ENCODE measurements at regions not wholly inside any gene's neighbourhood (a gene's known extent, or its start where the extent isn't known, plus 50 kb on each side); places are given as distances from the start of the nearest gene placed in this dataset.
"Not testable (repeated sequence)": the region's sequence is repeated elsewhere in the genome, so short reads cannot be mapped to it uniquely, and the experiment has no call there.

GRCh38 chr16:47928008-47928407 lies 227.8 kb downstream of the ABCC12 start:
- H3K36me3 Mint-ChIP-seq, result no peaks in the 10 kb centered on the region
- H3K27me3 Mint-ChIP-seq, result peaks cover 3% of the 10 kb centered on the region
- no peak overlapping the region for H3K4me3 Mint-ChIP-seq
- H3K9me3 Mint-ChIP-seq, result peaks cover 5% of the 10 kb centered on the region
- no peaks in the 10 kb centered on the region for H3K4me1 Mint-ChIP-seq
- no peak overlapping the region for H3K27ac Mint-ChIP-seq

DNA sequence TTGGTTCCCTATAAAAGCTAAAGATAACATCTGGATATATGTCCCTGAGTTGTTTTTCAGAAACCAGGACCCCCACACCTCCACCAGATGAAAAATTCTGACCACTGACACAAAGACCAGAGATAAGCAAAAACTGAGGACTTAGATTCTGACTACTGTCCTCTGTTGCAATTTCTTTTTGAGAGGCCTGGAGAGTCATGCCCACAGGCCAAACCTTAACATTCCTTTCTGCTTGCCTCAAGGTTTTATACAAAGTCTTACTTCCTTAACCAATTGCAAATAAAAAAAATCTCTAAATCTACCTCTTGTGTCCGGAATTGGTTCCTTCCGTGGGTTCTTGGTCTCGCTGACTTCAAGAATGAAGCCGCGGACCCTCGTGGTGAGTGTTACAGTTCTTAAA lies 228.5 kb downstream of the ABCC12 start:
- Mint-ChIP-seq H3K4me3 (no peak overlapping the region), H3K9me3 (peaks cover 5% of the 10 kb centered on the region), H3K27ac (no peak overlapping the region), H3K36me3 (no peaks in the 10 kb centered on the region), H3K27me3 (peaks cover 3% of the 10 kb centered on the region), H3K4me1 (no peaks in the 10 kb centered on the region)

DNA sequence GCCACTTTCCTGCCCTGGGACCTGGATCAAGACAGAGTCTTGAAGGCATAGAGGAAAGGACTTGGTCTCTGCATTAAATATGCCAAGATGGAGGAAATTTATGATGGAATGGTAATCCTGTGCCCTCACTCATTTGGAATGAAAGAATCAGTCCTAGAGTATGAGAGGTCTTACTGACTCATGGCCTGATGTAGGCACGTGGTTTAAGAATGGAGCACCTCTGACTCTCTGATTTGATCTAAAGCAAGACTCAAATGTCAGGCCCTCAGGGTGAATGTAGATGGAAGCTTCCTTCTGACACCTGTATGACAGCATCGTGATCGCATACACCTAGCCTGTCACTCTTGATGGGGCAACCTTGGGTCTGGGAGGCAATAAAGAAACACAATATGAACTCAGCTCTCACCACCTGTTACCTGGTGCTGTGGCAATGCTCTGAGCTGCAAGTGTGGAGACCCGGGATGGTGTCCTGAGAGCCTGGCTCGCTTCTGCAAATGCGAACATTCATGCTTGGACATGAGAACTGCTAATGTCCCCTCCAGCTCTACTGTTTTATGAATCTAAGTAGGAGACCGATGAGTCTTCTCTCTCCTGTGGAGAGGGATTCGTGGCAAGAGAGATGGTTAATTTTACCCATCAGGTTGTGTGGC lies 229.9 kb downstream of the ABCC12 start:
- peaks cover 3% of the 10 kb centered on the region for H3K9me3 Mint-ChIP-seq
- H3K27ac Mint-ChIP-seq, result no peak overlapping the region
- H3K27me3 Mint-ChIP-seq, result peaks cover 3% of the 10 kb centered on the region
- H3K4me1 Mint-ChIP-seq, result no peaks in the 10 kb centered on the region
- no peak overlapping the region for H3K4me3 Mint-ChIP-seq
- no peaks in the 10 kb centered on the region for H3K36me3 Mint-ChIP-seq

DNA sequence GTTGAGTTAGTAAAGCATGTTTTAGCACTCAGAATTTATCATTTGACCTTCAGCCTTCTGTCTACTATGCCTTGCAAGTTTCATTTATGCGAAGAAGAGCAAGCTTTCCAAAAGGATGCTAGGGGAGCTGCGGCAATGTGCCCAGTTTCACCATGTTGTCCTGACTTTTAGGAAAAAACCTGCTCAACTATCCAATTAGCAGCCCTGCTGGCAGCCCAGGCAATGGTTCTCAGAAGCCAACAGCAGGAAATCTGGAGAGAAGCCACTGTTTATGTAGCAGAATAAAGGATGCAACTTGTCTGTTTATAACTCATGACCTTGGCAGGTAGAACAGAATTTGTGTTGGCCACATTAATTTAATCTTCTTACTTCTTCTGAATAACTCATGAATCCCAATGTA lies 230.8 kb downstream of the ABCC12 start:
- Mint-ChIP-seq H3K9me3 (no peaks in the 10 kb centered on the region), H3K27me3 (peaks cover 2% of the 10 kb centered on the region), H3K4me3 (no peak overlapping the region), H3K4me1 (no peaks in the 10 kb centered on the region), H3K36me3 (no peaks in the 10 kb centered on the region), H3K27ac (no peak overlapping the region)

- no peak overlapping the region for H3K4me3 Mint-ChIP-seq
- H3K27ac Mint-ChIP-seq, result no peak overlapping the region
- no peaks in the 10 kb centered on the region for H3K4me1 Mint-ChIP-seq
- peaks cover 2% of the 10 kb centered on the region for H3K27me3 Mint-ChIP-seq
- no peaks in the 10 kb centered on the region for H3K36me3 Mint-ChIP-seq
- H3K9me3 Mint-ChIP-seq, result no peaks in the 10 kb centered on the region
Observed at GRCh38 chr16:47921535-47921934, 234.3 kb downstream of the ABCC12 start.

DNA sequence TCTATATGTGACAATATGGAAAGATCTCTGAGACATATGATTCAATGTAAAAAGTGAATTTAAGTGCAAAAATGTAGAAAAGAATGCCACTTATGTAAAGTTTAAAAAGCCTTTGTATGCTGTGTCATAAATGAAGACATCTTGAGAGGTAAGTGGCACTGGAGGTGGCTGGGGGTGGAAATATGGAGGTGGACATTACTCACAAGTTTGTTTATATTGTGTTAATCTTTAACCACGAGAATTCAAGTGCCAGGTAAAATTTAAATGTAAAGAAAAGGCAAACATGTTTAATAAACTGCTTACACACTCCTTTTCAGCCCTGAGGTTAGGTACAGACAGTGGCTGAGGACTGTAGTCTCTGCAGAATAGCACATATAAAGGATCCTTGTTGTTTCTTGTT lies 235.1 kb downstream of the ABCC12 start:
- H3K4me1 Mint-ChIP-seq, result no peaks in the 10 kb centered on the region
- no peak overlapping the region for H3K27ac Mint-ChIP-seq
- no peak overlapping the region for H3K4me3 Mint-ChIP-seq
- H3K9me3 Mint-ChIP-seq, result no peaks in the 10 kb centered on the region
- H3K36me3 Mint-ChIP-seq, result no peaks in the 10 kb centered on the region
- H3K27me3 Mint-ChIP-seq, result peaks cover 2% of the 10 kb centered on the region

GRCh38 chr16:47917118-47917517 lies 238.7 kb downstream of the ABCC12 start:
- H3K27ac Mint-ChIP-seq, result no peak overlapping the region
- no peak overlapping the region for H3K4me3 Mint-ChIP-seq
- no peaks in the 10 kb centered on the region for H3K9me3 Mint-ChIP-seq
- no peaks in the 10 kb centered on the region for H3K4me1 Mint-ChIP-seq
- no peaks in the 10 kb centered on the region for H3K36me3 Mint-ChIP-seq
- peaks cover 2% of the 10 kb centered on the region for H3K27me3 Mint-ChIP-seq

DNA sequence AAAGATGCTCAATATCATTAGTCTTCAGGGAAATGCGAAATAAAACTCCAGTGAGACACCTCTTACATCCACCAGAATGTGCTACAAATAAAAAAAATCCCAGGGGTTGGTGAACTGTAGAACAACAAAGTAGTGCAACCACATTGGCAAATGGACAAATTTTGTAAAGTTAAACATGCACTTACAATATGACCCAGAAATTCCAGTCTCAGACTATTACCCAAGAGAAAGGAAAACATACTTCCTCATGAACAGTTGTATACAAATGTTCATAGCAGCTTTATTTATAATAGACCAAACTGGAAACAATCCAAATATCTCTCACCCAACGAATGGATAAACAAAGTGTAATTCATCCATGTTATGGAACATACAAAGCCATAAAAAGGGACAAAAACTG lies 239.5 kb downstream of the ABCC12 start:
- Mint-ChIP-seq H3K36me3 (no peaks in the 10 kb centered on the region), H3K27ac (no peak overlapping the region), H3K4me3 (no peak overlapping the region), H3K4me1 (no peaks in the 10 kb centered on the region), H3K9me3 (no peaks in the 10 kb centered on the region), H3K27me3 (peaks cover 2% of the 10 kb centered on the region)

DNA sequence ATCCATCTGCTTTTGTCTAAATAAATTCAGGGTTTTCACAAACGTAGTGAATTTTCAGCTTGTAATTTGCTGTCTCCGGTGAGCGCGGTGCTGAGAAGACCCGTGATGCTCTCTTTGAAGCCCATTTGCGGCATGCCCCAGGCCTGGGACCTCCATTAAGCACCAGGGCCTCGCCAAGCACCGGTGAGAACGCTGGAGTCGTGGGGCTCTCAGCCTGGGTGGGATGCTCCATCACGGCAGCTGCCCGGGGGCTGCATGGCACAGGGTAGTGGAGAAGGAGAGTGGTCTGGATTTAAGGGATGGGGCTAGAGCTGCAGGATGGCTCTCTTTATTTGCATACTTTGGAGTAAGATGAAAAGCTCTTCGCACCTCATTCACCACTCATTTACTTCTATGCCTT lies 248.7 kb downstream of the ABCC12 start:
- no peak overlapping the region for H3K4me3 Mint-ChIP-seq
- H3K27ac Mint-ChIP-seq, result no peak overlapping the region
- no peaks in the 10 kb centered on the region for H3K36me3 Mint-ChIP-seq
- no peaks in the 10 kb centered on the region for H3K9me3 Mint-ChIP-seq
- H3K27me3 Mint-ChIP-seq, result no peaks in the 10 kb centered on the region
- no peaks in the 10 kb centered on the region for H3K4me1 Mint-ChIP-seq

GRCh38 chr16:47905771-47906170 lies 250.0 kb downstream of the ABCC12 start:
- H3K4me1 Mint-ChIP-seq, result no peaks in the 10 kb centered on the region
- H3K9me3 Mint-ChIP-seq, result no peaks in the 10 kb centered on the region
- H3K36me3 Mint-ChIP-seq, result no peaks in the 10 kb centered on the region
- no peak overlapping the region for H3K4me3 Mint-ChIP-seq
- no peaks in the 10 kb centered on the region for H3K27me3 Mint-ChIP-seq
- H3K27ac Mint-ChIP-seq, result no peak overlapping the region

- H3K4me1 Mint-ChIP-seq, result no peaks in the 10 kb centered on the region
- H3K9me3 Mint-ChIP-seq, result peaks cover 1% of the 10 kb centered on the region
- no peaks in the 10 kb centered on the region for H3K27me3 Mint-ChIP-seq
- H3K36me3 Mint-ChIP-seq, result no peaks in the 10 kb centered on the region
- H3K27ac Mint-ChIP-seq, result no peak overlapping the region
- H3K4me3 Mint-ChIP-seq, result no peak overlapping the region
Observed at GRCh38 chr16:47904691-47905090, 251.1 kb downstream of the ABCC12 start.

DNA sequence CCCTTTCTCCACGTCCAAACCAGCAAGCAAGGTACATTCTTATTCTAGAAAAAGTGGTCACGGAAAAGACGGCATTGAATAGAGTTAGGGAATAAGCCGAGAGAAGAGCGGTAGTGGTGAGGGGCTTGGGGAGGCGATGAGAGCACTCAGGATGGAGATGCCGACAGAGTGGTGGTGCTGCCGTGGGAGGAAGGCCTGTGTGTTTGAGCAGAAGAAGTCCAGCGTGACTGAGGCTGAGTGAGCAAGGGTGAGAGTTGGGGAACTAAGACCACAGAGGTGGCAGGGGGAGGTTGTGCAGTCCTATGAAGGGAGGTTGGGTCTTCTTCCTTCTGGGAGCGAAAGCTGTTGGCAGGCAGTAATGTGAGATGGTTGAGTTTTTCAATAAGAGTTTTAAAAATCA lies 252.3 kb downstream of the ABCC12 start:
- Mint-ChIP-seq H3K9me3 (peaks cover 12% of the 10 kb centered on the region), H3K4me1 (no peaks in the 10 kb centered on the region), H3K4me3 (no peak overlapping the region), H3K36me3 (no peaks in the 10 kb centered on the region), H3K27ac (no peak overlapping the region), H3K27me3 (no peaks in the 10 kb centered on the region)

DNA sequence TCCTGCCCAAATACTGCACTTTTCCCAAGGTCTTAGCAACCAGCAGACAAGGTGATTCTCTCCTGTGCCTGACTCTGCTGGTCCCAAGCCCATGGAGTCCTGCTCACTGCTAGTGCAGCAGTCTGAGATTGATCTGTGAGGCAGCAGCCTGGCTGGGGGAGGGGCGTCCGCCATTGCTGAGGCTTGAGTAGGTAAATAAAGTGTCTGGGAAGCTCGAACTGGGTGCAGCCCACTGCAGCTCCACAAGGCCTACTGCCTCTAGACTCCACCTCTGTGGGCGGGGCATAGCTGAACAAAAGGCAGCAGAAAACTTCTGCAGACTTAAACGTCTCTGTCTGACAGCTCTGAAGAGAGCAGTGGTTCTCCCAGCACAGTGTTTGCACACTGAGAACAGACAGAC lies 258.7 kb downstream of the ABCC12 start:
- peaks cover 20% of the 10 kb centered on the region for H3K9me3 Mint-ChIP-seq
- not testable (repeated sequence) for H3K36me3 Mint-ChIP-seq, H3K4me3 Mint-ChIP-seq, H3K4me1 Mint-ChIP-seq, H3K27me3 Mint-ChIP-seq, H3K27ac Mint-ChIP-seq

DNA sequence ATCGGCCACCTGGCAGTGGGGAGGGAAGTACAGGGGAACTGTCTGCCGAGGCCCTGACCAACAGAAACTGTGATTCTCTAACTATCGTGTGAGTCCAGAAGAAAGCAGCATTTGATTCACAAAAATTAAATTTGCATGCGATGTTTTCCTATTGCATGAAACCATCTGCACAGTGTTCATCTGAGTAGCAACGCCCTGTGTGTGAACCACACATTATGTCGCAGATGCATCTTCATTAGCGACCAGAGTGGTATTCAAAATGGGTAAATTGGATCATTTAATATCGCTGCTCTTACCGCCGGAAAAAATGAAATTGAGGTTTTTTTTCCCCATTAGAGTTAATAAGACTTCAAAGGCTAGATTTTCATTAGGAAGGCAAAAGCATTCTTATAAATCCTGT lies 260.6 kb downstream of the ABCC12 start:
- H3K36me3 Mint-ChIP-seq, result no peaks in the 10 kb centered on the region
- H3K4me3 Mint-ChIP-seq, result no peak overlapping the region
- H3K9me3 Mint-ChIP-seq, result peaks cover 20% of the 10 kb centered on the region
- H3K27me3 Mint-ChIP-seq, result no peaks in the 10 kb centered on the region
- no peaks in the 10 kb centered on the region for H3K4me1 Mint-ChIP-seq
- H3K27ac Mint-ChIP-seq, result no peak overlapping the region

- H3K27ac Mint-ChIP-seq, result no peak overlapping the region
- H3K4me1 Mint-ChIP-seq, result no peaks in the 10 kb centered on the region
- H3K9me3 Mint-ChIP-seq, result peaks cover 6% of the 10 kb centered on the region
Observed at GRCh38 chr16:47892999-47893398, 262.8 kb downstream of the ABCC12 start.

DNA sequence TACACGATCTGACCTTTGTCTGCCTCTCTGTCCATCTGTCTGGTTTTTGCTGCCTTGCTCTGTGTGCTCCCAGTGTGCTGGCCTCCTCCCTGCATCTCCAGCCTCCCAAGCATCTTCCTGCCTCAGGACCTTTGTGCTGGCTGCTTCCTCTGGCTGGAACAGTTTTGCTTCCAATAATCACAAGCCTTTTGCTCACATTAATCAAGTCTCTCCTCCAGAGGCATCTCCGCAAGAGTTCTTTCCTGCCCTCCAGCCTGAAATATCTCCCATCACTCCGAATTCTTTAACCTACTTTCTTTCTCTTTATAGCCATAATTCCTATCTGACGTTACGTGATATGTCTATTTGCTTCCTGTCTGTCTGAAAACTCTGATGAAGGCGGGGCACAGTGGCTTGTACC lies 267.1 kb downstream of the ABCC12 start:
- H3K4me3 Mint-ChIP-seq, result no peak overlapping the region
- no peaks in the 10 kb centered on the region for H3K36me3 Mint-ChIP-seq
- H3K9me3 Mint-ChIP-seq, result no peaks in the 10 kb centered on the region

More at GRCh38 chr16:47892999-47893398, 262.8 kb downstream of the ABCC12 start:
- no peaks in the 10 kb centered on the region for H3K36me3 Mint-ChIP-seq
- H3K4me3 Mint-ChIP-seq, result no peak overlapping the region
- peaks cover 6% of the 10 kb centered on the region for H3K27me3 Mint-ChIP-seq

DNA sequence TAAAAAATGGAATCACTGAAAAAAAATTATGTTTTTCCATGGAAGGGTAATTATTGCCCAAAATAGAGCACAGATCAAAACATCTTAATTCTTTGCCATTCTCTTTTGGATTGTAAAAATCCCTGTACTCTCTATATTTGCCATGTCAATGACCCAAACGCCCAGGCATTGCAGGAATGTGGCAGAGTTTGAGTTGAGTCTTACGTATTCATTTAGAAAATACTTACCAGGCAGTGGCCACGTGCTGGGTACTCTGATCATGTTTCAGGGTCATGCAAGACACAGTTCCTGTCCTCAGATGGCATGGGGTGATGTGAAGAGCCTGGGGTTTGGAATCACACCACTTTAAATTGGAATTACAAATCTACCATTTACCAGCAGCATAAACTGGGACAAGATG lies 267.7 kb downstream of the ABCC12 start:
- Mint-ChIP-seq H3K27me3 (peaks cover 16% of the 10 kb centered on the region), H3K4me3 (no peak overlapping the region), H3K27ac (no peak overlapping the region), H3K9me3 (no peaks in the 10 kb centered on the region), H3K4me1 (no peaks in the 10 kb centered on the region), H3K36me3 (no peaks in the 10 kb centered on the region)

More for the DNA sequence above, 267.1 kb downstream of the ABCC12 start:
- Mint-ChIP-seq H3K27ac (no peak overlapping the region), H3K27me3 (peaks cover 16% of the 10 kb centered on the region), H3K4me1 (no peaks in the 10 kb centered on the region)

Measured in activated naive CD4-positive, alpha-beta T cell treated with anti-CD3 and anti-CD28 coated beads, Interleukin-2, amount 50 U/mL, for 24 hours (primary cell).